ENCODE measurements at regions not wholly inside any gene's neighbourhood (a gene's known extent, or its start where the extent isn't known, plus 50 kb on each side); places are given as distances from the start of the nearest gene placed in this dataset.

- H3K4me1 Mint-ChIP-seq, result no peaks in the 10 kb centered on the region
- Histone ChIP-seq H3K56ac (ENCODE audit: insufficient read length, low read depth, low read length) (no peak overlapping the region), H2AK5ac (ENCODE audit: insufficient read length, low read length) (no peak overlapping the region), H2BK120ac (ENCODE audit: low read depth, low read length, poor library complexity, severe bottlenecking) (no peak overlapping the region), H3K4me1 (ENCODE audit: insufficient read depth, low read length) (no peaks in the 10 kb centered on the region; the same call in 1 of the 2 replicates), H3K27me3 (ENCODE audit: insufficient read depth, low read length) (no peaks in the 10 kb centered on the region), H4K8ac (replicated peaks; ENCODE audit: insufficient read length, low read depth, low read length) (no peak overlapping the region), H3K23ac (ENCODE audit: insufficient read length, low read depth, low read length) (no peak overlapping the region), H3K4me2 (ENCODE audit: insufficient read depth, insufficient read length, low read length) (no peak overlapping the region), H4K20me1 (ENCODE audit: control insufficient read depth, insufficient read depth, insufficient read length) (no peaks in the 10 kb centered on the region), H2BK15ac (ENCODE audit: low read depth, low read length) (no peak overlapping the region), H4K5ac (ENCODE audit: insufficient read length, low read depth, low read length) (no peak overlapping the region), H2BK5ac (ENCODE audit: insufficient read length, low read length) (no peak overlapping the region), H3K79me1 (ENCODE audit: insufficient read depth, low read depth, low read length, poor library complexity, severe bottlenecking) (no peaks in the 10 kb centered on the region), H3K4ac (ENCODE audit: low read depth, low read length) (no peak overlapping the region), H2BK20ac (ENCODE audit: low read depth, low read length, poor library complexity, severe bottlenecking) (no peak overlapping the region), H3K18ac (ENCODE audit: insufficient read length, low read depth, low read length) (no peak overlapping the region), H4K91ac (ENCODE audit: insufficient read length, low read depth, low read length) (no peak overlapping the region), H3T11ph (ENCODE audit: low read length) (no peak overlapping the region), H3K9me3 (ENCODE audit: control insufficient read depth, low read depth, low read length) (no peaks in the 10 kb centered on the region), H3K23me2 (ENCODE audit: insufficient read length, low read depth, low read length, poor library complexity, severe bottlenecking) (no peaks in the 10 kb centered on the region), H3K14ac (ENCODE audit: insufficient read depth, low read length) (no peak overlapping the region), H3K27ac (ENCODE audit: insufficient read length, low read depth, low read length) (no peak overlapping the region), H3K9ac (ENCODE audit: extremely low read depth, insufficient read length, low read length) (no peak overlapping the region), H2BK12ac (ENCODE audit: insufficient read length, low read depth, low read length) (no peak overlapping the region), H3K79me2 (ENCODE audit: insufficient read depth, low read length) (no peaks in the 10 kb centered on the region), H2AFZ (ENCODE audit: low read length) (no peak overlapping the region)
- WGBS (ENCODE audit: extremely low coverage, insufficient read length, low lambda C conversion rate), result no CpG with 5 or more reads among the region's 2 CpGs
- no peak for TF ChIP-seq CTCF (conservative IDR thresholded peaks at IDR 0.05)
- no peak for DNase-seq
- H3K36me3 Mint-ChIP-seq (ENCODE audit: insufficient read depth in 1 of 3, low read depth in 3 of 3), result no peaks in the 10 kb centered on the region
- no peaks in the 10 kb centered on the region for H3K27me3 Mint-ChIP-seq (ENCODE audit: low read depth)
- no peaks in the 10 kb centered on the region for H3K9me3 Mint-ChIP-seq
- H3K4me3 Mint-ChIP-seq, result no peak overlapping the region
- H3K27ac Mint-ChIP-seq, result no peak overlapping the region; a peak in 1 of 7 replicates
Observed at GRCh38 chr12:42962384-42962783, 372.8 kb upstream of the PRICKLE1 start.
